GM19023 (cell line): ENCODE measurements at regions not wholly inside any gene's neighbourhood (a gene's known extent, or its start where the extent isn't known, plus 50 kb on each side); places are given as distances from the start of the nearest gene placed in this dataset.

Experiments used
- ATAC-seq: cut with Tn5 transposase; IDR thresholded peaks from one replicate; pipeline ENCODE4 v1.9.1; 2021; ENCODE audit warnings: mild to moderate bottlenecking, moderate library complexity; ENCODE audit not compliant: unreplicated experiment

DNA sequence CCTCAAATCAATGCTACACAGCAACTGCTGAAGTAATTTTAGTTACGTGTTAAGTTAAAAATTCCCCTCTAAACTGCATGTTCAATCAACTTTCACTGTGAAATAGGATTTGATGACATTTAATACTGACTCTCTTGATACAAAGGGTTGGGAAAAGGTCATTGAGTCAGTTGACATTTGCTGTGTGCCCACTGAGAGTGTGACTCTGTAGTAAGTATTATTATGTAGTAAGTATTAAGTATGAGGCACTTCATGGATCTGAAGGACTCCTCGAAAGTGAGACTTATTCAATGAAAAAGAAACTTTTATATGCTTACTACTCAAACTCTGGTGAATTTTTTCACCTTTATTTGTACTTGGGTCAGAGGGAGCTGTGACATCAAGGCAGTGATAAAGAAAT, 83.1 kb upstream of the S1PR1 start:
- no peak for ATAC-seq

GRCh38 chr1:101152633-101153032, 84.2 kb upstream of the S1PR1 start:
- ATAC-seq = no peak

- ATAC-seq = no peak
These were observed 85.5 kb upstream of the S1PR1 start for GRCh38 chr1:101151286-101151685.

DNA sequence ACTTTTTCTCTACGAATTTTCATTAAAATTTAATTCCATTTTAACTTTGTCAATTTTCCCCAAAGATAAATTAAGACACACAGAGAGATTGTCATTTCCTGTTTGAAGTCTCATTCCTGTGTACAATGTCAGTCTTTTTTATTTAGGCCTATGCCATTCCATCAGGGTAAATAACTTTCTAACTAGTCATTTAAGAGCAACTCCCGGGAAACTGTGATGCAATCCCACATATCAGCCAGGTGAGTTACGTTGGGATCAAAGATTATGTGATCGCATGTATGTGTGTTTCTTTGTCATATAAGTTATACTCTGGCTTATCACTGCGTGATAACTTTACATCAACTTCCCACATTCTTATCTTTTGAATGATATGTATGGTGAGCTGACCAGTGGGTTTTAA, 86.1 kb upstream of the S1PR1 start:
- no peak for ATAC-seq

DNA sequence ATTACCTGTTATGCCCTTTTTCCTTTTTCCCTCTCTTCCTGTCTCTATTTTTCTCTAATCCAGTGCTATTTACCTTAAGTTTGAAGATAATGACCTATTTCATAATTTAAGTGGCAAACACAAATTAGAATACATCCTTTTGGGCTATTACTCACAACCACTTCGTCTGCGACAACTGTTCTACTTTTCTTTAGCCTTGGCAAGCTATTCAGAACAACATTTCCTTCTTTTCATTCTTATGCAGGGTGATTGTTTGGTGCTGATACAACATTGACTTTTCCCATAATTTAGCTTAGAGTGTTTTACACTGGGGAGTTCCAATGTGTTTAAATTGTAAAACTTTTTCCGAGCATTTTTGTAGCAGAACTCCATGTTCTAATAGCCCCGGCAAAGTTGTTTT, 86.6 kb upstream of the S1PR1 start:
- no peak for ATAC-seq

GRCh38 chr1:101148980-101149379, 87.8 kb upstream of the S1PR1 start:
- no peak for ATAC-seq

- no peak for ATAC-seq
These were observed 89.4 kb upstream of the S1PR1 start for GRCh38 chr1:101147381-101147780.

DNA sequence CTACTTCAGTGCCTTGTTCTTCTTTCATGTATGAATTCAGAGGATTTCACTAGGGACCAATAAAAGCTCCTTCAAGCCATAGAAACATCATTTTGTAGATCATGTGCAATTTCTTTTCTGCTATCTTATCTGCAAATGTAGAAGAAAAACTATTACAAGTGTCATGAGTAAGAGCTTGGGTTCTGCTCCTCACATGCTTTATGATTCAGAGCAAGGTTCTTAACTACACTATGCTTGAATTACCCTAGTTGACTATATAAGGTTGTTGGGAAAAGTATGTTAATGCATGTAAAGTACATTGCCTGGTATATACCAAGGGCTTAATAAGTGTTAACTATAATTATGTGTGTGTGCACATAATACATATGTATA, 91.4 kb upstream of the S1PR1 start:
- ATAC-seq = no peak

DNA sequence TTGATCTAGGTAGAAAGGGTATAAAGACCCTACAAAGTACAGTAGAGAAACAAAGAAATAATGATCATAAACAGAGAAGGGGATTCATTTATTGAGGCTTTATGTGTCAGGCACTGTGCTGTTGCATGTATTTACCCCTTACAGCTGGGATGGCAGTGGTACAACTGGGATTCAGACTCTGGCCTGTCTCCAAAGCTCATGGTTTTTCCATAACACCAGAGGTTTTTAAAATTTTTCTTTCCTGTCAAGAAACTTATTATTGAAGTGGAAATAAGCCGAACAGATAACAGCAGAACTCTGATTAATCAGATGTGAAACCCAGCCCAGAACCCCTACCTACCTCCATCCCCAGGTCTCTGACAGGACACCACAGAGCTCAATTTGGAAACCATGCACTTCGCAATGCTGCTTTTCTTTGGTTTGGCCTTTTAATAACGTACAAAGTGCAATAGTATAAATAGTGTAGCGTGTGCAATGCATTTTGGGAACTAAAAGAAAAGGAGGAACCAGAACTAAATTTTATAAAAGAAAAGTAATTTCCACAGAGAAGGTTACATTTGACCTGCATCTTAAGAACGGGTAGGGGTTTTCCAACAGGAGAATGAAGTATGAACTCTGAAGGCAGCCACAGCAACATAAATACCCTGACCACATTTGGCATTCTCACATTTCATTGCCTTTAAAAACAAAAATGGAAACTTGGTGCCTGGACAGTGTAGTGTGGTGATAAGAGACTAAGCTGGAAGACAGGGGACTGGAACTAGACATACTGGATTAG, 92.0 kb upstream of the S1PR1 start:
- no peak for ATAC-seq

GRCh38 chr1:101142244-101142643, 94.6 kb upstream of the S1PR1 start:
- ATAC-seq = no peak

DNA sequence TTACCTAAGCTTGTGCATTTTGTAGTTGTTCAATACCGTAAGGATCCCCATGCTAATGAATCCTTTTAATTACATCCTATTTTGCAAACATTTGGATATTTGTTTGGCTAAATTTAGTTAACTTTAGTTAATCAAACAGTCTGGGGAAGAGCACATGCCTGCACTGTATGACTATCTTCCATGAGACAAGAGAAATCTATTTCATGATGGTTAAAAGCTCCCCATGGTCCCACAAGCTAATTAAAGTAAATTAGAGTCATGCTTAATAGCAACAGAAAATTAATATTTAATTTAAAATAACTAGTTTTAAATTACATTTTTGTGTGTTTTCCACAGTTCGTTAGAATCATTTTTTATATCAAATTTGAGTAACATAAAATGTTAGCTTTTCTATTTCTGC, 95.4 kb upstream of the S1PR1 start:
- no peak for ATAC-seq

DNA sequence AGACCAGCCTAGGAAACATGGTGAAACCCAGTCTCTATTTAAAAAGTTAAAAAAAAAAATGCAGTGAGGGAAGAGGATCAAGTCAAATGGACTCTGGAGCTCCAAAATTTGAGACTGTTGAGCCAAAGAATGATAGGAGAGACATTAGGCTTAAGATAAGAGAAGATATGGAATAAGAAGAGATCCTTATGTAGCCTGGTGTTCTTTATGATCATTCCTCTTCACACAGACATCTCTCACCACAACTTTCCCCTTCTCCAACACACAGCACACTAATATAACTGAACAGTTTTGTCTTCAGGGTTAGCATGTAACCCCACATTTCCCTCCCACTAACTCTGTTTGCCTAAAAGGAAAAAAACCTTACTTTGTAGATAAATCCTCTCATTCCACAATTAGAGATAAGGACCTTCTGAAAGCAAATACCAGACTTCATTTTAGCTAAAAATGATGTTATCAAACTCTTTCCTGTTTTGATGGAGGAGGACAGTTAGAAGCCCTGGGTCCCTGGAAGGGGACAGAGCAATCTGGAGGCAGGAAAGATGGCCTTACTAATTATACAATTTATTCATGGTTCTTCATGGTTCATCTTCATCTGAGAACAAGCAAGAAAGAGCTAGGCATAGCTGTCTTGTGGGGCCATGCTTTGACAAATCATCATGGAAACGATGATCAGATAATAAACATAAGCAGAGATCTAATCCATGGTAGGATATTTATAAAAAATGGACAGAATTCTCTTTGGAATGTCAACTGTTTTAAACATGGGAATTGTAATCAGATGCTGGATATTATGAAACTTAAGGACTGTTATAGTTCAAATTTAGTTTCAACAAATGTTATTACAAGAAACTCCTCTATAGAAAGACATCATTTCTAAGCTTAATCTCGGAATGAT, 96.7 kb upstream of the S1PR1 start:
- ATAC-seq = no peak

GRCh38 chr1:101139130-101139529, 97.7 kb upstream of the S1PR1 start:
- ATAC-seq = no peak

DNA sequence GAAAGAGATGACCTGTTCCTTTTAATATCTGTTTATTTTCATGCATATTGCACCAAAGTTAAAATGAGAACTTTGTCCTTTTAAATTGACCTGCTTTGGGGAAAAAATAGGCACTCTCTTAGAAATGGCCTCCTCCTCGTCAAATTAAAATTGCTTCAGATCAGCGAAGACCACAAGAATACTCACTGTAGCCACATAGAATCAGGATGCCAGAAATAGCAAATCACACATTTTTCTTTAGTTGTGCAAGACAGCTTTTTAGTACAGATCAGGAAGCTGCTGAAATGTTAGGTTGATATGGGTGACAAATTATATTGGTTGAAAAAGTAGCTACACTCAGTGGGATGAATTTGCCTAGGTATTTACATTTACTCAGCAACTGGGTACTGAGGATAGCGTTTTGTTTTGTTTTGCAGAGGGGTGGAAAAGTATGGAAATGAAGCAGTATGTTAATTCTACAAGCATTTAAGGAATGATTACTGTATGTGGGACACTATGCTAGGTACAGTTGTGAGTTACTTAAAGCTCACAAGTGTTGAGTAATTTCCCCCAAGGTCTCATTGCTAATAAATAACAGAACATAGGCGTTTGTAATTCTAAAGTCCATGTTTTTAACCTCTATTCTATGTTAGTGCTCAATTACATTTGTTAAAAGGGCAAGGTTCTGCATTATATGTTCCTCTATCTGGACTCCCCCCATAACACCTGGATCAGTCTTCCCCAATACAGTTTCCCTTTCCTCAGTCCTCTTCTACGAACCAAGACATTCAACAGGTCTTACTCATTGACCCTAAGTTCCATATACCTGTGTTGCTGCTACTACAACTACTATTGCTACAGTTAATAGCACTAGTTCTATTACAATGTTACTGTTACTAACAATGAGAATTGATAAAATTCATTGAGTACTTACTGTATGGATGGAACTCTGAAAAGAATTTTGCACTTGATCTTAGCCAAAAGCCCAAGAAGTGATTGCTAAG, 99.4 kb upstream of the S1PR1 start:
- ATAC-seq = no peak

DNA sequence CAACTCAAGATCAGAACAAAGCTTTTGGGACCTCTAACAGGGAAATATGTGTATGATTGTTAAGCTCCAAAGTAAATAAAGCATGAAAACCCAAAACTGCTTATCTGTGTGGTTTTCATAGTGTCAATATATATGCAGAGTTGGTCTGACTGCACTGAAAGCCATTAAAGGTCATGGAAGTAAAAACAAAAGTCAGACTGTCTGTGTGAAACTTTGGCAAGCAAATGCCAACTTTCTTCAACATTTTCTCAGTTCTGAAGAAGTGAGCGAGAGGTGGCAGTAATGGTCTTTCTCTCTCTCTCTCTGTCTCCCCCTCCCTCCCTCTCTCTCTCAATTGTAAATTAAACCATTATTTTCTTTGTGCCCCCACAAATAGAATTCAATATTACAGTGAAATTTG, 100.1 kb upstream of the S1PR1 start:
- ATAC-seq = peak; percentile 58

GRCh38 chr1:101136271-101136670, 100.5 kb upstream of the S1PR1 start:
- ATAC-seq = no peak

- ATAC-seq = no peak
These were observed 101.3 kb upstream of the S1PR1 start for GRCh38 chr1:101135526-101135925.

- ATAC-seq = no peak
These were observed 105.5 kb upstream of the S1PR1 start for GRCh38 chr1:101131239-101131843.

DNA sequence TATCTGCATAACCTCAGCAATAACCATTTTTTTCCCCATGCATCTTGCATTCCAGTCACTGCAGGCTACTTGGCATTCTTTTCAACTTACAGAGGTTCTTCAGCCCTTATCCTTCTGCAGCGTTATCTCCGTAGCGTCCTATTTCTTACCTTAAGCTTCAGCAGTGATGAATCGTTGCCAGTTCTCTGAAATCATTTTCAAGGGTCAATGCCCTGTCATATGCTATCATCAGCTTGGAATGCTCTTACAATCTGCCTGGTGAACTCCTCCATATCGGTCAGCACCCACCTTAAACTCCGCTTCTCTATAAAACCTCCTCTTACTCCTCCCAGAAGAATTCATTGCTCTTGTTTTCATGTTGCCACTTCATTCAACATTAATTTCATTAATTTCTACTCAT, 105.1 kb upstream of the DPH5 start:
- no peak for ATAC-seq

GRCh38 chr1:101128846-101129245, 103.3 kb upstream of the DPH5 start:
- ATAC-seq = no peak
